Glutamatergic neuron (in vitro differentiated cells): ENCODE measurements at regions not wholly inside any gene's neighbourhood (a gene's known extent, or its start where the extent isn't known, plus 50 kb on each side); places are given as distances from the start of the nearest gene placed in this dataset.

ENCODE experiments used
- DNase-seq: peaks from one replicate; pipeline ENCODE4 v3.0.0; 2022
- H3K27ac Mint-ChIP-seq: one replicate; pipeline ENCODE4 v1.8.0; 2020; ENCODE audit warnings: mild to moderate bottlenecking, mixed read lengths, inconsistent platforms; ENCODE audit not compliant: unreplicated experiment
- H3K27me3 Mint-ChIP-seq: one replicate; pipeline ENCODE4 v1.8.0; 2020; ENCODE audit warnings: mild to moderate bottlenecking, moderate library complexity, mixed read lengths, inconsistent platforms; ENCODE audit not compliant: unreplicated experiment
- H3K36me3 Mint-ChIP-seq: one replicate; pipeline ENCODE4 v1.8.0; 2020; ENCODE audit warnings: mild to moderate bottlenecking, mixed read lengths, inconsistent platforms; ENCODE audit not compliant: unreplicated experiment
- H3K4me1 Mint-ChIP-seq: one replicate; pipeline ENCODE4 v1.8.0; 2020; ENCODE audit warnings: mild to moderate bottlenecking, low read depth, mixed read lengths, inconsistent platforms; ENCODE audit not compliant: unreplicated experiment
- H3K4me3 Mint-ChIP-seq: one replicate; pipeline ENCODE4 v1.8.0; 2020; ENCODE audit warnings: mild to moderate bottlenecking, mixed read lengths, inconsistent platforms; ENCODE audit not compliant: unreplicated experiment
- H3K9me3 Mint-ChIP-seq: one replicate; pipeline ENCODE4 v1.8.0; 2020; ENCODE audit warnings: mild to moderate bottlenecking, moderate library complexity, mixed read lengths, inconsistent platforms; ENCODE audit not compliant: unreplicated experiment
- CTCF ChIP-seq: fragments of 200-600 bp; sonication (generic); IDR thresholded peaks from one replicate; pipeline ENCODE4 v1.5.0; 2021; ENCODE audit not compliant: partially characterized antibody, unreplicated experiment

GRCh38 chr5:179470201-179470600 is 80.2 kb upstream of the RUFY1 start:
- Mint-ChIP-seq H3K9me3 (peaks cover 6% of the 10 kb centered on the region), H3K27me3 (no peaks in the 10 kb centered on the region), H3K27ac (no peak overlapping the region), H3K4me1 (peaks cover 9% of the 10 kb centered on the region), H3K4me3 (no peak overlapping the region), H3K36me3 (peaks cover 9% of the 10 kb centered on the region)
- TF ChIP-seq CTCF: no peak
- no peak for DNase-seq

GRCh38 chr5:179468696-179469095 is 81.7 kb upstream of the RUFY1 start:
- peaks cover 9% of the 10 kb centered on the region for H3K36me3 Mint-ChIP-seq
- H3K27ac Mint-ChIP-seq: no peak overlapping the region
- H3K4me1 Mint-ChIP-seq: peaks cover 4% of the 10 kb centered on the region
- H3K4me3 Mint-ChIP-seq: no peak overlapping the region
- DNase-seq: no peak
- no peaks in the 10 kb centered on the region for H3K27me3 Mint-ChIP-seq
- peaks cover 6% of the 10 kb centered on the region for H3K9me3 Mint-ChIP-seq
- no peak for TF ChIP-seq CTCF

GRCh38 chr5:179467441-179467840 is 82.9 kb upstream of the RUFY1 start:
- no peak for DNase-seq
- Mint-ChIP-seq H3K36me3 (peaks cover 9% of the 10 kb centered on the region), H3K27ac (no peak overlapping the region), H3K27me3 (no peaks in the 10 kb centered on the region), H3K4me3 (no peak overlapping the region), H3K9me3 (peaks cover 6% of the 10 kb centered on the region), H3K4me1 (peaks cover 4% of the 10 kb centered on the region)
- no peak for TF ChIP-seq CTCF

- DNase-seq: no peak
- Mint-ChIP-seq H3K4me1 (no peaks in the 10 kb centered on the region), H3K27ac (no peak overlapping the region), H3K4me3 (no peak overlapping the region), H3K9me3 (no peaks in the 10 kb centered on the region), H3K27me3 (no peaks in the 10 kb centered on the region), H3K36me3 (peaks cover 9% of the 10 kb centered on the region)
- TF ChIP-seq CTCF: no peak
Observed at GRCh38 chr5:179464631-179465030, 85.7 kb upstream of the RUFY1 start.

- DNase-seq: no peak
Observed at GRCh38 chr5:179462040-179462439, 88.3 kb upstream of the RUFY1 start.

More at GRCh38 chr5:179462040-179462439, 88.3 kb upstream of the RUFY1 start:
- Mint-ChIP-seq H3K4me3 (no peak overlapping the region), H3K27me3 (no peaks in the 10 kb centered on the region), H3K27ac (no peak overlapping the region), H3K4me1 (no peaks in the 10 kb centered on the region), H3K9me3 (no peaks in the 10 kb centered on the region), H3K36me3 (peaks cover 9% of the 10 kb centered on the region)
- TF ChIP-seq CTCF: no peak
